ENCODE measurements at regions not wholly inside any gene's neighbourhood (a gene's known extent, or its start where the extent isn't known, plus 50 kb on each side); places are given as distances from the start of the nearest gene placed in this dataset.

GRCh38 chr4:13992041-13992440 is 364.5 kb upstream of the BOD1L1 start:
- TF ChIP-seq POLR2A (IDR thresholded peaks at IDR 0.05) = no peak
- TF ChIP-seq CTCF (IDR thresholded peaks at IDR 0.05) = no peak
